ENCODE measurements at regions not wholly inside any gene's neighbourhood (a gene's known extent, or its start where the extent isn't known, plus 50 kb on each side); places are given as distances from the start of the nearest gene placed in this dataset.

GRCh38 chr17:36679815-36680467 is 78.6 kb downstream of the MRM1 start:
- in situ Hi-C loops (cut with HindIII; ENCODE audit: low sequenced_read_pairs), result no loop called here
- no peak overlapping the region for H3K4me3 ChIP-seq (ENCODE audit: low read depth, low read length)
- DNase-seq (ENCODE audit: low read depth), result no peak
- no peak for TF ChIP-seq CTCF (IDR thresholded peaks at IDR 0.05; ENCODE audit: low read depth, low read length, missing control alignments)

GRCh38 chr17:36680701-36681202 is 79.4 kb downstream of the MRM1 start:
- TF ChIP-seq CTCF (IDR thresholded peaks at IDR 0.05; ENCODE audit: low read depth, low read length, missing control alignments), result no peak
- in situ Hi-C loops (cut with HindIII; ENCODE audit: low sequenced_read_pairs), result no loop called here
- no peak overlapping the region for H3K4me3 ChIP-seq (ENCODE audit: low read depth, low read length)
- DNase-seq (ENCODE audit: low read depth), result no peak

- DNase-seq (ENCODE audit: low read depth), result no peak
- TF ChIP-seq CTCF (IDR thresholded peaks at IDR 0.05; ENCODE audit: low read depth, low read length, missing control alignments), result no peak
- in situ Hi-C loops (cut with HindIII; ENCODE audit: low sequenced_read_pairs), result no loop called here
- H3K4me3 ChIP-seq (ENCODE audit: low read depth, low read length), result no peak overlapping the region
Observed at GRCh38 chr17:36682773-36683172, 81.4 kb downstream of the MRM1 start.

- DNase-seq (ENCODE audit: low read depth), result no peak
- in situ Hi-C loops (cut with HindIII; ENCODE audit: low sequenced_read_pairs), result no loop called here
- no peak overlapping the region for H3K4me3 ChIP-seq (ENCODE audit: low read depth, low read length)
- TF ChIP-seq CTCF (IDR thresholded peaks at IDR 0.05; ENCODE audit: low read depth, low read length, missing control alignments), result no peak
Observed at GRCh38 chr17:36683387-36683786, 82.0 kb downstream of the MRM1 start.

- H3K4me3 ChIP-seq (ENCODE audit: low read depth, low read length), result no peak overlapping the region
- DNase-seq (ENCODE audit: low read depth), result no peak
- in situ Hi-C loops (cut with HindIII; ENCODE audit: low sequenced_read_pairs), result no loop called here
- TF ChIP-seq CTCF (IDR thresholded peaks at IDR 0.05; ENCODE audit: low read depth, low read length, missing control alignments), result no peak
Observed at GRCh38 chr17:36684134-36684533, 82.8 kb downstream of the MRM1 start.

GRCh38 chr17:36686123-36686669 is 84.8 kb downstream of the MRM1 start:
- no peak for TF ChIP-seq CTCF (IDR thresholded peaks at IDR 0.05; ENCODE audit: low read depth, low read length, missing control alignments)
- in situ Hi-C loops (cut with HindIII; ENCODE audit: low sequenced_read_pairs), result loop anchor here (5.0 kb wide), 2 partner anchors 39 to 86 kb away; no protein-coding TSS in a partner anchor
- no peak for DNase-seq (ENCODE audit: low read depth)
- H3K4me3 ChIP-seq (ENCODE audit: low read depth, low read length), result no peak overlapping the region

Data from astrocyte of the cerebellum (primary cell).